Spleen (tissue), 7 donors: ENCODE measurements at regions not wholly inside any gene's neighbourhood (a gene's known extent, or its start where the extent isn't known, plus 50 kb on each side); places are given as distances from the start of the nearest gene placed in this dataset.

Source experiments
- CTCF ChIP-seq, 11 experiments: fragments of 200-600 bp in 7 of 11; fragments of 450-650 bp in 4 of 11; sonication (generic) in 4 of 11; IDR thresholded peaks in 8 of 11; conservative IDR thresholded peaks in 3 of 11; 1 replicate in 7 of 11; 2 replicates in 4 of 11; pipeline versions ENCODE4 v1.4.0 to v1.8.0; 2016 to 2021; ENCODE audit warnings: antibody characterized with exemption in 11 of 11, inconsistent platforms in 4 of 11, mild to moderate bottlenecking in 1 of 11
- POLR2A ChIP-seq, 3 donors: fragments of 450-650 bp; IDR thresholded peaks; one replicate each; pipeline ENCODE4 v1.5.1; 2017; ENCODE audit warnings: antibody characterized with exemption in 3 of 3, mild to moderate bottlenecking in 1 of 3
- donor health status: DM: no; HTN: no; CAD: no; lungs with moderate emphysema.
- donor health status: DM: no; HTN: no; CAD: no.
- donor health status: DM: no; HTN: no; CAD: no.

GRCh38 chrX:23505531-23506303, 161.6 kb upstream of the PRDX4 start:
- no peak for TF ChIP-seq CTCF (IDR thresholded peaks at IDR 0.05 in 8 of 11, conservative IDR thresholded peaks at IDR 0.05 in 3 of 11)
- TF ChIP-seq POLR2A (IDR thresholded peaks at IDR 0.05): no peak
